ENCODE measurements at regions not wholly inside any gene's neighbourhood (a gene's known extent, or its start where the extent isn't known, plus 50 kb on each side); places are given as distances from the start of the nearest gene placed in this dataset.

DNA sequence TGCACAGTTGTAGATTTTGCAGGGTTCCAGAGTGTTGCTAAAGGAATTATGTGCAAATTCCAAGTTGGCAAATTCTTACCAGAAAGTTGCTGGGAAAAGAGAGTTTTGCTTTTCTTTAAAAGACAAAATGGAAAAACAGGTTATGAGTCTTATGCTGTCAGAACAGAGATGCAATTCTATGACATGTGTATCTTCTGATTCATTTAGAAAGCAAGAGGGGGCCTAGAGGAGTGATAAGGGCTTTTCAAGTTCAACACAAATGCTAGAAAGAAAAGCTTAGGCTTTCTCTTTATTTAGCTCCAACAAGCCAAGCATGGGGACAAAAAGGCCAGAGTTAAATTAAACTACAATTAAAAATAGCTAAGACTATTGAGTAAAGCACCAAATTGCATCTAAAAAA lies 72.4 kb upstream of the GATB start:
- Histone ChIP-seq H3K4me3 (no peak overlapping the region), H3K36me3 (no peaks in the 10 kb centered on the region), H3K4me1 (peaks cover 0 to 4% (median 0%) of the 10 kb centered on the region in 12 donors), H3K9me3 (no peaks in the 10 kb centered on the region), H3K27me3 (no peaks in the 10 kb centered on the region), H3K27ac (no peak overlapping the region)
- TF ChIP-seq POLR2A (IDR thresholded peaks at IDR 0.05): no peak
- TF ChIP-seq, protein P1, sequence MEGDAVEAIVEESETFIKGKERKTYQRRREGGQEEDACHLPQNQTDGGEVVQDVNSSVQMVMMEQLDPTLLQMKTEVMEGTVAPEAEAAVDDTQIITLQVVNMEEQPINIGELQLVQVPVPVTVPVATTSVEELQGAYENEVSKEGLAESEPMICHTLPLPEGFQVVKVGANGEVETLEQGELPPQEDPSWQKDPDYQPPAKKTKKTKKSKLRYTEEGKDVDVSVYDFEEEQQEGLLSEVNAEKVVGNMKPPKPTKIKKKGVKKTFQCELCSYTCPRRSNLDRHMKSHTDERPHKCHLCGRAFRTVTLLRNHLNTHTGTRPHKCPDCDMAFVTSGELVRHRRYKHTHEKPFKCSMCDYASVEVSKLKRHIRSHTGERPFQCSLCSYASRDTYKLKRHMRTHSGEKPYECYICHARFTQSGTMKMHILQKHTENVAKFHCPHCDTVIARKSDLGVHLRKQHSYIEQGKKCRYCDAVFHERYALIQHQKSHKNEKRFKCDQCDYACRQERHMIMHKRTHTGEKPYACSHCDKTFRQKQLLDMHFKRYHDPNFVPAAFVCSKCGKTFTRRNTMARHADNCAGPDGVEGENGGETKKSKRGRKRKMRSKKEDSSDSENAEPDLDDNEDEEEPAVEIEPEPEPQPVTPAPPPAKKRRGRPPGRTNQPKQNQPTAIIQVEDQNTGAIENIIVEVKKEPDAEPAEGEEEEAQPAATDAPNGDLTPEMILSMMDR (IDR thresholded peaks at IDR 0.05): no peak
- no peak for DNase-seq
- intact Hi-C loops (cut with DNase I): no loop called here
- ATAC-seq: no peak

DNA sequence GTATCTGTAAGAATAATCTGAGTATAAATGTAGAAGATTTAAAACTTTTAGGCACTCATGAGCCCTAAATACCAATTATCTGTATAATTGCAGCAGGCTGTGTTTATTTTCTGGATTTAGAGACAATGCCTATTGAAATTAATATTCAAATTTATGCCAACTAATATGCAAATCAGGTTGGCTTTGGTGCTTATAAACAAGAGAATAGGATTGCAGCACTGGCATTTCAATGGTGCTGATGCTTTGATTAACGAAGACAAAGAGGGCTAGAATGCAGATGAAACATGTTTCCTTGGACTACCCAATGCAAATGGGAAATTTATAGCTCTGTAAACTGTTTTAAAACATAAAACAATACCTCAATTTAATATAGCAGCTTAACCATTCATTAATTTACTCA lies 70.7 kb upstream of the GATB start:
- 73 to 91% (median 79%) methylated on average over 1 of the region's 1 CpG for WGBS, 4 donors
- H3K27me3 ChIP-seq: no peaks in the 10 kb centered on the region
- DNase-seq (no peak), ATAC-seq (no peak)
- no peak overlapping the region for H3K27ac ChIP-seq
- no peak for TF ChIP-seq POLR2A (IDR thresholded peaks at IDR 0.05)
- TF ChIP-seq, protein P1 (IDR thresholded peaks at IDR 0.05): no peak
- intact Hi-C loops (cut with DNase I): no loop called here
- H3K36me3 ChIP-seq: no peaks in the 10 kb centered on the region
- no peak overlapping the region for H3K4me3 ChIP-seq
- peaks cover 0 to 4% (median 0%) of the 10 kb centered on the region in 12 donors for H3K4me1 ChIP-seq
- H3K9me3 ChIP-seq: peaks cover 0 to 2% (median 0%) of the 10 kb centered on the region in 12 donors

DNA sequence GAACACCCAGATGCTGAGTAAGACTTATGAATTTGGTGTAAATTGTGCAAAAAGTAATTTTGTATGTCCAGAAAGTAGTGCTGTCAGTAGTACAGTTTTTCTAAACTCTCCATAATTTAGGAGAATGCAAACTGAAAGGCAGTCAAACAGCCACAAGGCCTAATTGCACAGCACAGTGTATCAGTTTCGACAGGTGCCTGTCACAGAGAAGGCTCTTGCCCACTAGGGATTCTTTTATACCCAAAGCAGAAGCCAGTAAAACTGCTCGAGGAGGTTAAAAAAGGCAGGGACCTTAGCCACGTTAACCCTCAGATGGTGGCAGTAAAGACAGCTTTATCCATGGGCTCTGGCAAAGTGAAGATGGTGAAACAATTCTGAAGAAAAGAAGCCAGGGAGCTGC lies 69.4 kb upstream of the GATB start:
- intact Hi-C loops (cut with DNase I): no loop called here
- WGBS, 4 donors: 64 to 84% (median 76%) methylated on average over 3 of the region's 3 CpGs
- ATAC-seq: no peak

DNA sequence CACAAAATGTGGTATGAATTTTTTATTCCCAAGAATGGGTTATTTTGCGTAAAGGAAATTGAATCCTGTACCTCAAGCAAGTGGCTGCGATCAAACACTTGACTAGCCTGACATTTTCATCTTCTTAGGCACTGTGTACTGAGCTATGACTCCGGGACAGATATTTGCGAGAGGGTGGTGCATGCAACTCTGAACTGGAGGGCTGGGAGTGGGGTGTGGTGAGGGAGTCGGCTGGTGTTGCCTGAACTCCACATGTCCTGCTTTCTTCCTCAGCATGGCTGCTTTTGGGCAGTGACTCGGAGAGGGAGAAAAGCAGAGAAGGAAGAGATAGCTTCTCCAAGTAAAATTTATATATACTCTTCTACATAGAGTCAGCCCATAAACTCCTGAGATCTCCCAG lies 68.5 kb upstream of the GATB start:
- Histone ChIP-seq H3K4me1 (peaks cover 0 to 6% (median 0%) of the 10 kb centered on the region in 12 donors), H3K9me3 (peaks cover 0 to 13% (median 0%) of the 10 kb centered on the region in 12 donors), H3K4me3 (no peak overlapping the region), H3K27ac (no peak overlapping the region), H3K36me3 (no peaks in the 10 kb centered on the region), H3K27me3 (no peaks in the 10 kb centered on the region)
- WGBS, 4 donors: 89 to 95% (median 93%) methylated on average over 6 of the region's 6 CpGs
- TF ChIP-seq POLR2A (IDR thresholded peaks at IDR 0.05): no peak
- TF ChIP-seq, protein P1 (IDR thresholded peaks at IDR 0.05): no peak
- ATAC-seq (no peak), DNase-seq (no peak)
- intact Hi-C loops (cut with DNase I): no loop called here

More for the DNA sequence above, 69.4 kb upstream of the GATB start:
- Histone ChIP-seq H3K4me1 (peaks cover 0 to 4% (median 0%) of the 10 kb centered on the region in 12 donors), H3K27me3 (no peaks in the 10 kb centered on the region), H3K9me3 (peaks cover 0 to 13% (median 0%) of the 10 kb centered on the region in 12 donors), H3K4me3 (no peak overlapping the region), H3K36me3 (no peaks in the 10 kb centered on the region), H3K27ac (no peak overlapping the region)
- no peak for DNase-seq
- TF ChIP-seq, protein P1 (IDR thresholded peaks at IDR 0.05): no peak
- TF ChIP-seq POLR2A (IDR thresholded peaks at IDR 0.05): no peak
